Nephron (organoid): ENCODE measurements at regions not wholly inside any gene's neighbourhood (a gene's known extent, or its start where the extent isn't known, plus 50 kb on each side); places are given as distances from the start of the nearest gene placed in this dataset.

ENCODE experiments used
- H3K27ac Mint-ChIP-seq, 3 experiments: 2 replicates each; pipeline ENCODE4 v1.8.0; 2020; ENCODE audit warnings: mixed read lengths in 3 of 3, mild to moderate bottlenecking in 2 of 3, moderate library complexity in 1 of 3
- H3K27me3 Mint-ChIP-seq: 2 replicates; pipeline ENCODE4 v1.8.0; 2021; ENCODE audit warnings: low read depth, mild to moderate bottlenecking, moderate library complexity, mixed read lengths
- H3K36me3 Mint-ChIP-seq: 2 replicates; pipeline ENCODE4 v1.8.0; 2020; ENCODE audit warnings: low read depth, mixed read lengths
- H3K4me1 Mint-ChIP-seq: 2 replicates; pipeline ENCODE4 v1.8.0; 2020; ENCODE audit warnings: mixed read lengths
- H3K4me3 Mint-ChIP-seq, 3 experiments: 2 replicates each; pipeline ENCODE4 v1.8.0; 2020; ENCODE audit warnings: mild to moderate bottlenecking in 3 of 3, mixed read lengths in 3 of 3, moderate library complexity in 2 of 3
- H3K9me3 Mint-ChIP-seq: 2 replicates; pipeline ENCODE4 v1.8.0; 2020; ENCODE audit warnings: mixed read lengths
- TF ChIP-seq, protein P1 (sequence below), 3 experiments: fragments of 200-600 bp; sonication (generic); IDR thresholded peaks; one replicate each; pipeline ENCODE4 v1.5.0; 2021; ENCODE audit warnings: antibody characterized with exemption in 3 of 3; ENCODE audit not compliant: unreplicated experiment in 3 of 3

DNA sequence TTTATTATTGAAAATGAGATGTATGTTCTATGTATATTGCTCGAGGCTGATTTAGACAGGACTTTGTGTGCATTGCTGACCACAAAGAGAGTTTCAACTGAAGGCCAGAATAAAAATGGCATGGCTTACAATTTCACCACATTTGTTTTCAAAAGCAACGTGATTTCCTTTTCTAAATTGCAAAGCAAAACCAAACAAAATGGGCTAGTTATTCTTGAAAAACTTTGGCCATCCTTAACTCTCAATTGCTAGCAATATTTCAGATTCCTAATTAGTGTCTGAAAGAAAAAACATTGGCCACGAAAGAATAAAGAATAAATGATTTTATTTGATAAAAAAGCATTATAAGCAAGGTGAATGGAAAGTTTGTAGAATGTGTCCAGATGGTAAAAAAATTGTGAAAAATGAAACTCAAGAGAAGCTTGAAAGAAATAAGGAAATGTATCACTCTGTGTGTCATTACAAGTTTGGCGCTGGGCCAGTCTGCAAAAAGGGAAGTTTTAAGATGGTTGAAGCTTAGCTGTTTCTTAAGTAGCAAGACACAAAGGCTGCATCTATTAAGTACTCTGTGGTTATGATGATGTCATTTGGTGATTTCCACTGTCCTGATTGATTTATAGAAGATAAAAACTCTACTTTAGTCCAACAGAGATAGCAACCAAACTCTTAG lies 89.2 kb upstream of the PRLR start:
- H3K4me3 Mint-ChIP-seq, result no peak overlapping the region
- H3K27ac Mint-ChIP-seq, result no peak overlapping the region
- no peaks in the 10 kb centered on the region for H3K9me3 Mint-ChIP-seq
- TF ChIP-seq, protein P1, sequence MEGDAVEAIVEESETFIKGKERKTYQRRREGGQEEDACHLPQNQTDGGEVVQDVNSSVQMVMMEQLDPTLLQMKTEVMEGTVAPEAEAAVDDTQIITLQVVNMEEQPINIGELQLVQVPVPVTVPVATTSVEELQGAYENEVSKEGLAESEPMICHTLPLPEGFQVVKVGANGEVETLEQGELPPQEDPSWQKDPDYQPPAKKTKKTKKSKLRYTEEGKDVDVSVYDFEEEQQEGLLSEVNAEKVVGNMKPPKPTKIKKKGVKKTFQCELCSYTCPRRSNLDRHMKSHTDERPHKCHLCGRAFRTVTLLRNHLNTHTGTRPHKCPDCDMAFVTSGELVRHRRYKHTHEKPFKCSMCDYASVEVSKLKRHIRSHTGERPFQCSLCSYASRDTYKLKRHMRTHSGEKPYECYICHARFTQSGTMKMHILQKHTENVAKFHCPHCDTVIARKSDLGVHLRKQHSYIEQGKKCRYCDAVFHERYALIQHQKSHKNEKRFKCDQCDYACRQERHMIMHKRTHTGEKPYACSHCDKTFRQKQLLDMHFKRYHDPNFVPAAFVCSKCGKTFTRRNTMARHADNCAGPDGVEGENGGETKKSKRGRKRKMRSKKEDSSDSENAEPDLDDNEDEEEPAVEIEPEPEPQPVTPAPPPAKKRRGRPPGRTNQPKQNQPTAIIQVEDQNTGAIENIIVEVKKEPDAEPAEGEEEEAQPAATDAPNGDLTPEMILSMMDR (IDR thresholded peaks at IDR 0.05; ENCODE audit: unreplicated experiment in 3 of 3), result no peak
- peaks cover 21% of the 10 kb centered on the region for H3K4me1 Mint-ChIP-seq
- no peaks in the 10 kb centered on the region for H3K36me3 Mint-ChIP-seq
- no peaks in the 10 kb centered on the region for H3K27me3 Mint-ChIP-seq

- TF ChIP-seq, protein P1 (IDR thresholded peaks at IDR 0.05; ENCODE audit: unreplicated experiment in 3 of 3), result no peak
- no peaks in the 10 kb centered on the region for H3K9me3 Mint-ChIP-seq
- no peak overlapping the region for H3K4me3 Mint-ChIP-seq
Measured at GRCh38 chr5:35317586-35317985, 87.3 kb upstream of the PRLR start.

DNA sequence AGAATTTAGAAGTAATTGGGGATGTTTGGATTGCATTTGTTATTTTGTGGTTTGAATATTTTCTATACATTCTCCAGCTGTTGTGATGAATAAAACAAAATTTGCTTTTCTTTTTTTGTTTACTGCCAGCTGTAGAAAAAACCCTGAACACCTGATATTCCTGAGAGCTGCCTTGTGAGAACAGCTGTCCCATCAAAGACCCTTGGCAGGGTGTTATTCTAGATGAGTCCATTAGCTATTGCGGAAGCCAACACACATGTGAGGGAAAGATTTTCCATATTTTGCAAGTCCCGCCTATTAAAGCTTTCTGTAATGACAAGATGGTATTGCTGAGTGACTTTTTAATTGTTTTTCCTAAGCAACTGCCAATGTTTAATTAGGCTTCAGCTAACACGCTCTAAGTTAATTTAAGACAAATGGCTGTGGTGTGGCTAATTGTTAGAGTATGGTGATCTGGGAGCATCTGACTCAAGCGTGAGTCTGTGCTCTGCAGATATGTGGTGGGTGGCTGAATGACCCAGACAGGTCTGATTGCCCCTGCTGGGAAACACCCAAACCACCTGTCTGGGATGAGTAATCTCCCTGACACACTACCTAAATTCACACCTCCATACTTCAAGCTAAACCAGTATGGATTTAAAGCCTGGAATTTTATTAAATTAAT lies 86.5 kb upstream of the PRLR start:
- Mint-ChIP-seq H3K4me1 (peaks cover 21% of the 10 kb centered on the region), H3K27me3 (no peaks in the 10 kb centered on the region), H3K36me3 (no peaks in the 10 kb centered on the region), H3K9me3 (no peaks in the 10 kb centered on the region), H3K4me3 (no peak overlapping the region), H3K27ac (no peak overlapping the region)
- TF ChIP-seq, protein P1 (IDR thresholded peaks at IDR 0.05; ENCODE audit: unreplicated experiment in 3 of 3), result no peak

More at GRCh38 chr5:35317586-35317985, 87.3 kb upstream of the PRLR start:
- peaks cover 21% of the 10 kb centered on the region for H3K4me1 Mint-ChIP-seq
- no peaks in the 10 kb centered on the region for H3K36me3 Mint-ChIP-seq
- no peak overlapping the region for H3K27ac Mint-ChIP-seq
- H3K27me3 Mint-ChIP-seq, result no peaks in the 10 kb centered on the region

- Mint-ChIP-seq H3K9me3 (no peaks in the 10 kb centered on the region), H3K4me3 (no peak overlapping the region), H3K36me3 (no peaks in the 10 kb centered on the region), H3K27ac (no peak overlapping the region), H3K27me3 (no peaks in the 10 kb centered on the region), H3K4me1 (peaks cover 26% of the 10 kb centered on the region)
- TF ChIP-seq, protein P1 (IDR thresholded peaks at IDR 0.05; ENCODE audit: unreplicated experiment in 3 of 3), result no peak
Measured at GRCh38 chr5:35313291-35313690, 83.0 kb upstream of the PRLR start.

GRCh38 chr5:35312267-35312666 lies 82.0 kb upstream of the PRLR start:
- no peaks in the 10 kb centered on the region for H3K36me3 Mint-ChIP-seq
- peaks cover 16% of the 10 kb centered on the region for H3K4me1 Mint-ChIP-seq
- H3K27ac Mint-ChIP-seq, result no peak overlapping the region
- no peaks in the 10 kb centered on the region for H3K9me3 Mint-ChIP-seq
- H3K4me3 Mint-ChIP-seq, result no peak overlapping the region
- TF ChIP-seq, protein P1 (IDR thresholded peaks at IDR 0.05; ENCODE audit: unreplicated experiment in 3 of 3), result no peak
- no peaks in the 10 kb centered on the region for H3K27me3 Mint-ChIP-seq
